Keratinocyte (primary cell): ENCODE measurements at regions not wholly inside any gene's neighbourhood (a gene's known extent, or its start where the extent isn't known, plus 50 kb on each side); places are given as distances from the start of the nearest gene placed in this dataset.

Experiments
- DNase-seq: peaks from one replicate; pipeline ENCODE4 v3.0.0-alpha.2; 2011; ENCODE audit warnings: low read depth, missing footprints, low spot score
- FAIRE-seq: peaks from 2 replicates; lab custom pipeline; 2011; peaks lifted over from hg19 to GRCh38; lab: Jason Lieb, UNC
- H2AFZ ChIP-seq: 2 replicates; pipeline ENCODE4 v1.6.0; 2012; ENCODE audit warnings: low read length, control low read depth, inconsistent platforms; ENCODE audit not compliant: control insufficient read depth
- H3K27ac ChIP-seq: 2 replicates; pipeline ENCODE4 v1.5.1; 2011; ENCODE audit warnings: low read length; ENCODE audit not compliant: control insufficient read depth, insufficient read depth
- H3K27me3 ChIP-seq: 3 replicates; pipeline ENCODE4 v1.6.0; 2011; ENCODE audit warnings: low read length; ENCODE audit not compliant: control insufficient read depth, insufficient read depth; ENCODE audit errors: extremely low read depth
- H3K36me3 ChIP-seq, 2 experiments: 2 replicates in 1 of 2; 3 replicates in 1 of 2; pipeline ENCODE4 v1.5.1; 2011; ENCODE audit warnings: low read length in 2 of 2, mild to moderate bottlenecking in 1 of 2; ENCODE audit not compliant: control insufficient read depth in 2 of 2, insufficient read depth in 2 of 2; ENCODE audit errors: extremely low read depth in 1 of 2
- H3K4me1 ChIP-seq: 3 replicates; pipeline ENCODE4 v1.5.1; 2011; ENCODE audit warnings: low read length; ENCODE audit not compliant: control insufficient read depth, insufficient read depth; ENCODE audit errors: extremely low read depth
- H3K4me2 ChIP-seq: 3 replicates; pipeline ENCODE4 v1.6.0; 2011; ENCODE audit warnings: low read depth, low read length; ENCODE audit not compliant: control insufficient read depth, insufficient read depth; ENCODE audit errors: extremely low read depth
- H3K4me3 ChIP-seq, 3 experiments: fragments of 200-600 bp in 1 of 3; sonication (generic) in 1 of 3; 2 replicates in 2 of 3; 3 replicates in 1 of 3; pipeline ENCODE4 v1.5.1; 2011 to 2016; ENCODE audit warnings: low read length in 3 of 3, mild to moderate bottlenecking in 3 of 3, control low read depth in 2 of 3, inconsistent platforms in 1 of 3, low read depth in 1 of 3, mixed read lengths in 1 of 3, mixed run types in 1 of 3, moderate library complexity in 1 of 3; ENCODE audit not compliant: control insufficient read depth in 2 of 3, insufficient read depth in 2 of 3; ENCODE audit errors: extremely low read depth in 1 of 3
- H3K79me2 ChIP-seq: 2 replicates; pipeline ENCODE4 v1.6.0; 2012; ENCODE audit warnings: low read length; ENCODE audit not compliant: control insufficient read depth, insufficient read depth
- H3K9ac ChIP-seq: 3 replicates; pipeline ENCODE4 v1.6.0; 2011; ENCODE audit warnings: low read length; ENCODE audit not compliant: control insufficient read depth, insufficient read depth; ENCODE audit errors: extremely low read depth
- H3K9me1 ChIP-seq: 3 replicates; pipeline ENCODE4 v1.6.0; 2011; ENCODE audit warnings: low read length; ENCODE audit not compliant: control insufficient read depth, insufficient read depth; ENCODE audit errors: extremely low read depth
- H3K9me3 ChIP-seq: 2 replicates; pipeline ENCODE4 v1.5.1; 2012; ENCODE audit warnings: low read depth, low read length; ENCODE audit not compliant: control insufficient read depth
- H4K20me1 ChIP-seq: 3 replicates; pipeline ENCODE4 v1.6.0; 2011; ENCODE audit warnings: low read length; ENCODE audit not compliant: control insufficient read depth, insufficient read depth; ENCODE audit errors: extremely low read depth
- CTCF ChIP-seq, 3 experiments: IDR thresholded peaks in 1 of 3; conservative IDR thresholded peaks in 1 of 3; optimal IDR thresholded peaks in 1 of 3; 2 replicates in 2 of 3; 3 replicates in 1 of 3; pipeline versions ENCODE3 to v1.5.1; 2011; ENCODE audit warnings: low read length in 3 of 3, mild to moderate bottlenecking in 3 of 3, moderate library complexity in 2 of 3, control low read depth in 1 of 3, inconsistent platforms in 1 of 3; ENCODE audit not compliant: insufficient read depth in 2 of 3; ENCODE audit errors: extremely low read depth in 1 of 3
- EZH2 ChIP-seq: IDR thresholded peaks from one replicate; pipeline ENCODE4 v1.6.1; 2012; ENCODE audit warnings: inconsistent platforms, mild to moderate bottlenecking, low read length, moderate library complexity
- dilution Hi-C: fragments of 300-500 bp; cut with MboI; formaldehyde crosslinking; loops from one replicate; pipeline ENCODE4 v1.7.0; 2020; ENCODE audit warnings: low sequenced_read_pairs; ENCODE audit not compliant: extremely low pct_ligation_motif_present

GRCh38 chr7:136702913-136703312 lies 165.5 kb upstream of the CHRM2 start:
- DNase-seq (no peak), FAIRE-seq (no peak)
- H2AFZ ChIP-seq = no peak overlapping the region
- H3K79me2 ChIP-seq = no peaks in the 10 kb centered on the region
- no peak for TF ChIP-seq EZH2
- TF ChIP-seq CTCF (optimal IDR thresholded peaks at IDR 0.05 in 1 of 3, IDR thresholded peaks at IDR 0.05 in 1 of 3, conservative IDR thresholded peaks at IDR 0.05 in 1 of 3; ENCODE audit: extremely low read depth in 1 of 3, insufficient read depth in 2 of 3, low read length in 3 of 3) = no peak
- H3K9me3 ChIP-seq = no peaks in the 10 kb centered on the region
- H3K9me1 ChIP-seq = no peaks in the 10 kb centered on the region
- dilution Hi-C loops = no loop called here
- no peaks in the 10 kb centered on the region for H3K4me1 ChIP-seq
- H4K20me1 ChIP-seq = no peaks in the 10 kb centered on the region
- H3K27ac ChIP-seq = no peak overlapping the region
- no peaks in the 10 kb centered on the region for H3K27me3 ChIP-seq
- H3K4me3 ChIP-seq = no peak overlapping the region
- no peak overlapping the region for H3K4me2 ChIP-seq
- no peaks in the 10 kb centered on the region for H3K36me3 ChIP-seq
- no peak overlapping the region for H3K9ac ChIP-seq

- no peak overlapping the region for H2AFZ ChIP-seq
- no peak for TF ChIP-seq EZH2
- no peak for TF ChIP-seq CTCF (optimal IDR thresholded peaks at IDR 0.05 in 1 of 3, IDR thresholded peaks at IDR 0.05 in 1 of 3, conservative IDR thresholded peaks at IDR 0.05 in 1 of 3; ENCODE audit: extremely low read depth in 1 of 3, insufficient read depth in 2 of 3, low read length in 3 of 3)
- no peaks in the 10 kb centered on the region for H3K27me3 ChIP-seq
- H3K4me2 ChIP-seq = no peak overlapping the region
- H3K4me3 ChIP-seq = no peak overlapping the region
- no peaks in the 10 kb centered on the region for H4K20me1 ChIP-seq
- H3K9me1 ChIP-seq = no peaks in the 10 kb centered on the region
- H3K79me2 ChIP-seq = no peaks in the 10 kb centered on the region
- DNase-seq (no peak), FAIRE-seq (no peak)
- H3K27ac ChIP-seq = no peak overlapping the region
- H3K9me3 ChIP-seq = no peaks in the 10 kb centered on the region
- dilution Hi-C loops = no loop called here
- no peaks in the 10 kb centered on the region for H3K36me3 ChIP-seq
- H3K4me1 ChIP-seq = no peaks in the 10 kb centered on the region
- H3K9ac ChIP-seq = no peak overlapping the region
Observed at GRCh38 chr7:136698977-136699376, 169.5 kb upstream of the CHRM2 start.
